Fibroblast of skin of abdomen (primary cell): ENCODE measurements at regions not wholly inside any gene's neighbourhood (a gene's known extent, or its start where the extent isn't known, plus 50 kb on each side); places are given as distances from the start of the nearest gene placed in this dataset.

Source experiments
- DNase-seq: peaks from one replicate; pipeline ENCODE4 v3.0.0-alpha.2; 2013

DNA sequence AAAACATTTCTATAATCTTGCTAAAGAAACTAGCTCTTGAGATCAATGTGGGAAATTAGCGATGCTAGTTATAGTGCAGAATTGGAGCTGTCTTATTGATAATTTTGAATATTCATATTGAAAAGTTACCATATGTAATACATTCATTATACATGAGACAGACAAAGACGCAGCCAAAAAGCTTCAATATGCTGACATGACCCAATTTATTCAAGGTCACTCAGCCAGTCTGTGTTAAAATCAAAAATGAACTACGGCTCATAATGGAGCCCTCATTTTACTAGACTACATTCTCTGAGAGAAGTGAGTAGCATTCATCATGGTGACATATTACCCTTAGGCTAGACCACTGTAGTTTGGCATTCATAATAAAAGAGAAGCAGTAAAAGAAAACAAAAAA, 107.3 kb upstream of the GABRG2 start:
- DNase-seq: no peak

DNA sequence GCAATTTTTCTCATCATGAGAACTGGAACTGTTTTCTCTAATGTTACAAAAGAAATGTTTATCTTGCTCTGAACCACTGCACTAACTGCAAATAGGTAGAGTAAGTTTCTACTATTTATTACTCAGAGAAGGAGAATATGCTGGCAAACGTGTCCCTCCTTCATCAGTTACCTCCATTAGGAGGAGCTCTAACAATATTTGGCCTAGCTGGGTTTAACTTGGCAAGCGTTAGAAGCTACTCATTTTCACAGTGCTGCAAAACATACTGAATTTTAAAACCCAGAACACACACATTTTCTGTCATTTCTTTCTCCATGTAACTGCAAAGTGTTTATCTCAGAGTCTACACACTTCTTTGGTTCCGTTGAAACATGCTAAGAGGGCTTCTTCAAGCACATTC, 101.0 kb upstream of the GABRG2 start:
- DNase-seq: peak; percentile 14

DNA sequence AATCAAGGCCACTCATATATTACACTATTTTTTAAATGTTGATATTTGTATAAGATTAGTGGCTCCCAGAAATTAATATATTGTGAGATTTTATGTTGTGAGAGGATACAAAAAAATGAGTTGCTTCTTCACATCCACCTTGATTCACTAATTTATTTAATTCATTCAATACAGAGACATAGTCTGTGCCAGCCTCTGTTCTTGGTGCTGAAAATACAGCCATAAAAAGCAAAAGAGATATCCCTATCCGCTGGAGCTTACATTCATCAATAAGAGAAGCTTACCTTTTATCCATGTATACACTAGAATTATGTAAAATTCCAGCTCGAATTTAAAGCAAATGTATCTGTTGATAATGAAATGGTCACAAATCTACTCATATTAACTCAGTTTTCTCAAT, 92.2 kb upstream of the GABRG2 start:
- DNase-seq: no peak

DNA sequence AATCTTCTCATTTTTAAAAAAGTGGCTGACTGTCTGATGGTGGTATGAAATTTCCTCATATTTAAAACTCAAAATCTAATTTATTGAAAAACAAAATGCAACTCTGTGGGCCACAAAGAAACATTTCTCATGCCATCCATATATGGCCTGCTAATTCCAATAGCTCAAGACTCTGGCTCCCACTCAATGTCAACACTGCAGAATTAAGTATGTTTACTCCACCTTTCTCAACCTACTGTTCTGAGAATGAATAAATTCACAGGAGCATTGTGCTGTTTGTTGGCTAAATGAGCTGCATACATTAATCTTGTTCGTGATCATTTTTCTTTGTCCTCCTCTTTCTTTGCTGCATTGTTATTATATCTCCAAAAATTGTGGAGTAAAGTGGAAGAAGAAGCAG, 79.5 kb upstream of the GABRG2 start:
- no peak for DNase-seq
